ENCODE measurements at regions not wholly inside any gene's neighbourhood (a gene's known extent, or its start where the extent isn't known, plus 50 kb on each side); places are given as distances from the start of the nearest gene placed in this dataset.

DNA sequence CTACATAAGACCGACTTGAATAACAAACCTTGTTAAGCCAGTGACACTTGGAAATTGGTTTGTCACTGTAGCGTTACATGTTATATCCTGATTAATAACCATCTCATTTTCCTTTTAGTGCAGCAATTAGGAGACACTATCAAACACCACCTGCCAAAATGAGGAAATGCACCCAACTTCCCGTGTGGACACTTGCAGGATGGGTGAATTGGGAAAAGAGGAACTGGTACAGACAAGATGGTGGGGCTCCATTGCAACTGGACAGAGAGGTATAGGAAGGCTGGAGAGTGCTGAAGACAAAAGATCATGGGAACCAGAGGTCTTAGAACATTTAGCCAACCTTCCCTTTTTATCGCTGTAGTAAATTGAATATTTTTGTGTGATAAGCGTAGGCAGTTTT is 816.3 kb upstream of the HS6ST1 start:
- in situ Hi-C loops (cut with MboI; ENCODE audit: low sequenced_read_pairs) = no loop called here

DNA sequence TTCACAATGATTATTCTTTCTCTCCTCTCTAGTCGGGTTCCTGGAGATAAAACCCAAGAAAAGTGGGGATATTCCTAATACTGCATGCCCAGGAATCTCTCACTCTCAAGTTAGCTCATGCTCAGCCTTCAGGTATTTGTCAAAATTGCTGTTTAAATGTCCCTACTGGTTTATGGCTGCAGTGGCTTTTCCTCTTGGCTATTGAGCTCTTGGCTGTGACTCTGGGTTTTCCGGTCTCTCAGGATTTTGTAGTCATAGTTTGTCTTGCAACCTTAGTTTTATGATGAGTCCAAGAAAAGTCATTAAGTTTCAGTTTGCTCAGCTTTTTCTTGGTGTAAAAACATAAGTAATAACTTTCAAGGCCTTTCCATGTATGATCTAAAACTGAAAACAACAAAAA is 820.7 kb upstream of the HS6ST1 start:
- in situ Hi-C loops (cut with MboI; ENCODE audit: low sequenced_read_pairs) = no loop called here

DNA sequence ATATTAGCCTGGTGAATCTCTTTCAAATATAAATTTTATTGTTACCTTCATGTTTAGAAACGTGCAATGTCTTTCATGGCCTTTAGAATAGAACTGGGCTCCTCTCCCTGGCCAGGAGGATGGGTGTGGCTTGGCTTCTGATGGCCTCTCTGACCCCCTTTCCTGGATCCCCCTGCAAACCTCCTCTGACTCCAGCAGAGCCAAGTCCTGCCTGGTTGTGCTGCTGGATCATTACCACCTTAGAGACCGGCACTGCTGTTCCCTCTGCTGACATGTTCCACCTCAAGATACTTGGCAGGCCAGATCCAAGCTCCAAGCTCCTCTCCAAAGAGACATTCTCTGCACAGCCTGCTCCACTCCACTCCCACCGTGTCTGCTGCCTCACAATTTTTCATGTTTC is 823.8 kb upstream of the HS6ST1 start:
- in situ Hi-C loops (cut with MboI; ENCODE audit: low sequenced_read_pairs) = no loop called here

DNA sequence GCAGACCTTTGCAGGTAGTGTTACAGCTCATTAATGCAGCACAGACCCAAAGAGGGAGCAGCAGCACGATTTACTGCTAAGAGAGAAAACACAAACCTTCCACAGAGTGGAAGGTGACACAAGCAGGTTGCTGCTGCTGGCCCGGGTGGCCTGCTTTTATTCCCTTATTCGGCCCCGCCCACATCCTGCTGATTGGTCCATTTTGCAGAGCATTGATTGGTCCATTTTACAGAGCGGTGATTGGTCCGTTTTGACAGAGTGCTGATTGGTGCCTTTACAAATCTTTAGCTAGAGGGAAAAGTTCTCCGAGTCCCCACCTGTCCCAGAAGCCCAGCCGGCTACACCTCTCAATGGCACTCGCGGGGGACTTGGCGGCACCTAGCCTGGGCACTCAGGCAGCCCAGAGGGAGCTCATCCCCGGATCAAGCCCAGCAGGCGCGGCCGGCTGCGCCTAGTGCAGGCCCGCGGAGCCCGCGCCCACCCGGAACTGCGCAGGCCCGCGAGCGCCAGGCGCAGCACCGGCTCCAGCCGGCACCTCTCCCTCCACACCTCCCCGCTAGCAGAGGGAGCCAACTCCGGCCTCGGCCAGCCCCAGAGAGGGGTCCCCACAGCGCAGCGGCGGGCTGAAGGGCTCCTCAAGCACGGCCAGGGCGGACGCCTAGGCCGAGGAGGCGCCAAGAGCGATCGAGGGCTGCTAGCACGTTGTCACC is 825.6 kb upstream of the HS6ST1 start:
- in situ Hi-C loops (cut with MboI; ENCODE audit: low sequenced_read_pairs) = no loop called here

DNA sequence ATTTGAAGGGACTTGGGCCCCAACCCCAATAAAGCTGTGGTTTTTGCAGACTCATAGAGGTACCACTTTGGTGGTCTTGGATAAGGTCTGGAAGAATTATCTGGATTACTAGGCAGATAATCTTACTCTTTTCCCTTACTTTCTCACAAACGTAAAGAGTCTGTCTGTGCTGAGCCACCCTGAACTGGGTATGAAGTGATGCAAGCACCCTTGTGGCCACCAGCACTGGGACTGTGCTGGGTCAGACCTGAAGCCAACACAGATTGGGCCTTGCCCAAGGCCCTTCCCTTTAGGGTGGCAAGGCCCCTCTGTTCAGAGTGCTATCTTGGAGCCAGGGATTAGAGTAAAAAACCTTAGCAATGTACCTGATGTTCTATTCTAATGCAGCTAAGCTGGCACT is 827.0 kb upstream of the RAB6C start:
- in situ Hi-C loops (cut with MboI; ENCODE audit: low sequenced_read_pairs) = no loop called here

DNA sequence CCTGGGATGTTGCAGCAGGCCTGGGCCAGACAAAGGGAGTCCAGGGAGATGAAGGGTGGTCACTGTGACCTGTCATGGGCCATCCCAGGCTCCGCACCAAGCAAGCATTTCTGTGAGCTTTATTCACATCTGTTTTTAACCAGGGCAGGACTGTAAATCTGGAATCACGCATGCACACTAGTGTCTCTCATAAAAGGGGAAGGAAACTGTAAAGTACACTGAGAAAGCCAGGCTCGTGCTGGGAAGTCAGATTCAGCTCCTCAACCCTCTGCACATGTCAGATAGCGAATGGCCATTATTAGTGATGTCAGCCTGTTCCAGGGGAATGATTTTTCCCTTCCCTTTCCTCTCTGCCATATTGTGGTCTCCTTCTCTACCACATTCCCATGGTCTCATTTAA is 818.6 kb upstream of the RAB6C start:
- in situ Hi-C loops (cut with MboI; ENCODE audit: low sequenced_read_pairs) = no loop called here

DNA sequence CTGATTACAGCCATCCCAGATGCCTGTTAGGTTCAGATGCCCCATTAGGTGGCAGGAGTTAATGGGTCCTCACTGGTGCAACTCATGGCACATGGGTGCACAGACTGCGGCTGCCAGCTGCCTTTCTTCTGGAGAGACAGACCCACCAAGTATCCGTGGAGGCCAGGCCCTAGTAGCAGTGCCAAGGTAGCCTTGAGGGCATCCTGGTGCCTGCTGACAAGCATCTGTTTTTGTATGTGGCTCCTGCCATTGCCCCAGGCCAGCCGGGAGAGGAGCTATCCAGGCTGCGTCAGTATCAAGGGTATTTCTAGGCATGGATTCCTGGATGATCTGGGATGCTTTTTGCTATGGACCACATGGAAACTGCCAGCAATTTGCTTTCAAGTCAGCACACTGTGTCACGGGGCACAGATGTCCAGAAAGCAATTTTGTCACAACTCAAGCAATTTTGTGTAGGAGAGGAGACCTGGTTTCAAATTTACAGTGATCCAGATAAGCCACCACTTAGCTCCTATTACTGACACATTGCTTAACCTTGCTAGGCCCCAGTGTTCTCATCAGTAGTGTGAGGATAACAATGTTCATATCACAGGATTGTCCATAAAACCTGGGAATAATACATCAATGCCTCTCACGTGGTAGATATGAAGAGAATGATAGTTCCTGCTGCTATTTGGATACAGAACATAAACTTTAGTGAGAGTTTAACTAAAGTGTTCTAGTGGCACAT is 815.1 kb upstream of the RAB6C start:
- in situ Hi-C loops (cut with MboI; ENCODE audit: low sequenced_read_pairs) = no loop called here

DNA sequence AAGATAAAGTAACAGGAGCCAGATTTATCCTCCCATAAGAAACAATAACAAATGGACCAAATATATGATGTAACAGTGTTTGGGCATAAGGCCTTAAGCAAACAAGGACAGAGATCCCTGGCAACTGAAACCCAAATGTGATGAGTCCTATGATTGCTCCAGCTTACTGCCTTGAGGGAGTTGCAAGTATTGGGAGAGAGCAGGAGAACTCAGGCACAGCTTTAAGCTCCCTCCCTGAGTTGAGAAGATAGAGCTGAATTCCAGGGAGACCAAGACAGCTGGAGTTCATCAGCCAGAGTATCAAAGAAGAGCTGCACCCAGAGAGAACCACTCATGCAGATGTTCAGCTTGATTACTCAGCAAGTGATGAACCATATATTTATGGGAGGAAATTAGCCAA is 814.5 kb upstream of the RAB6C start:
- in situ Hi-C loops (cut with MboI; ENCODE audit: low sequenced_read_pairs) = no loop called here

DNA sequence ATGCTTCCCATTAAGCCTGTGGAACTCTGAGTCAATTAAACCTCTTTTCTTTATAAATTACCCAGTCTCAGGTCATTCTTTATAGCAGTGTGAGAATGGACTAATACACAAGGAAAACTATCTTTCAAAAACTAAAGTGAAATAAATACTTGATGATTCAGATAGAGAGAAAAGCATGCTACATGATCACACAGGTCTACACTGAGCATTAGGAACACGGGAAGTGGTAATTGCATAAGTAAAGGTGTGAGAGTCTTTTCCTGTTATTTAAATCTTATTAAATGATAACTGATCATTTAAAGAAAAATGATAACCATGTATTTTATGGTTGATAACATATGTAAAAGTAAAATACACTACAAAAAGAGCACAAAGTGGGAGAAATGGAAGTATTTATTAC is 812.0 kb upstream of the RAB6C start:
- in situ Hi-C loops (cut with MboI; ENCODE audit: low sequenced_read_pairs) = no loop called here

DNA sequence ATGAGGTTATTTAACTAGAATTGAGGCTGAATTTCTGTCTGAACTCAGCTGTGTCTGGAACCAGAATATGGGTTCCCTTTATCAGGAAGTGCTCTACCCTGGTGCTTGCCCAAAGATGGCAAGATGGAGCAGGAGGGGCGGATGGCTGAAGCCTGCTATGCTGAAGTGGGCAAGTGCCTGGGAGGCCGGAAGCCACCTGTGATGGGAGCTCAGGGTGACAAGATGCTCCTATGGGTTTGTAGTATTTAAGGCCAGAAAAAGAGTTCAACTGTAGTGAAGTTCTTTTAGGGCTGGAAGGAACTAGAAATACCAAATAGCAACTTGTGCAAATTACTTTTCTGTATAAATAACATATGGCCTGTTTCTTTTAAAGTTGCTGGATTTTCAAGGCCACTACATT is 808.9 kb upstream of the RAB6C start:
- in situ Hi-C loops (cut with MboI; ENCODE audit: low sequenced_read_pairs) = no loop called here

DNA sequence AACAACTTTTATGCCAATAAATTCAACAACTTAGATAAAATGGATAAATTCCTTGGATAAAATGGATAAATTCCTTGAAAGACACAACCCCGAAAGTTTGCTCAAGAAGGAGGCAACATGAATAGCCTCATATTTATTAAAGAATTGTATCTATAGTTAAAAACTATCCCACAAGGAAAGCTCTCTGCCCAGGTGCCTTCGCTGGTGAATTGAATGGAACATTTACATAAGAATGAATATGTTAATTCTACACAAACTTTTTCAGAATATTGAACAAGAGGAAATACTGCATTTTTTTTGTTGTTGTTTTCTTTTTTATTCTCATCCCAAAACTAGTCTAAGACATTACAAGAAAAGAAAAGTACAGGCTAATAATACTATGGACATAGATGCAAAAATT is 805.3 kb upstream of the RAB6C start:
- in situ Hi-C loops (cut with MboI; ENCODE audit: low sequenced_read_pairs) = no loop called here

DNA sequence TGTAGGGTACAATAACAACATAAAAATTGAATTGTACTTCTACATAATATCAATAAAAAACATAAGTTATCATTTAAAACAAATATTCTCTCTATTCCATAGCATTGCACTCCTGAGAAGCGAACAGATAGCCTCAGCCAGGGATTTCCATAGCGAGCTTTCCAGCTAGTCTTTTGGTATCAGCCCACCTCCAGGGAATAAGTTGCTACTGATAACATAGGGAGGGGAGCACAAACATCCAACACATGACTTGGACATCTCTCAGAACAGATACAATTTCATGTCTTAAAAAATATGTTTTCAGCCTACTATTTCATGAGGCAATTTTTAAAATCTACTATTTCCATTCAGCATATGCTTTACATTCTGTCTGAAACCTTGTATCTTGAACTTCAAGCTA is 804.4 kb upstream of the RAB6C start:
- in situ Hi-C loops (cut with MboI; ENCODE audit: low sequenced_read_pairs) = no loop called here

DNA sequence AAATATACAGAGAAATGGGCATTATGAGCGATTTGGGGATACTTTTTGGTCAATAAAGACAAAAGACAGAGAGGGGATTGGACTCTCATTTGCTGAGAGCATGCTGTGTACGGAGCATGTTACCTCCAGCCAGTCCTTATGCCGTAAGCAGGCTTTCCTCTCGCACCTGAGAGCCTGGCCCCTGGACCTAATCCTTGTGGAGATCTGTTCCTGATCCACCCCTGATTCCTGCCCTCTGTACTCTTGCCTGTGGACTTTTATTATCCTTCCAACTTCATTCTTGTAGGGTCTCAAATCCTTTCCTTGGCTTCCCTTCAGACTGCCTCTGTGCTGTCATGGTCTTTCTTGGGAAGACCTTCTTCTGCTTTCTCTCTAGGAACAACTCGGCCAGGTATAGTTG is 803.1 kb upstream of the RAB6C start:
- in situ Hi-C loops (cut with MboI; ENCODE audit: low sequenced_read_pairs) = no loop called here

DNA sequence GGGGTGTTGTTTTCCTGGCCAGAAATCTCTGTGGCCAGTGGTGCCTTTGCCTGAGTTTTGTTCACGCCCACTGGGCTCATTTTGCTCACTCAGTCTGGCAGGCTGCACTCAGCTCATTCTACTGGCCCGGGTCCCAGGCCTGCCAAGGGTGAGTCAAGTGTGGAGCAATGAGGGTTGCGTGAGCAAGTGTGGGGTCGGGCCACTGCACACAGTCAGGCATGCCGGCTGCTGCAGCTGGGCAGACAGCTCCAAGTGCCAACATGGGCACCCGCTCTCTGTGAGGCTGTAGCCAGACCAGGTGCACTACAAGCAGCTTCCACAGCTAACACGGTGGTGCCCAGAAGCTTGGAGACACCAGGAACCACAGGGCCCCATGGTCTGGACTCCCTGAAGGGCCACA is 801.1 kb upstream of the RAB6C start:
- in situ Hi-C loops (cut with MboI; ENCODE audit: low sequenced_read_pairs) = no loop called here

DNA sequence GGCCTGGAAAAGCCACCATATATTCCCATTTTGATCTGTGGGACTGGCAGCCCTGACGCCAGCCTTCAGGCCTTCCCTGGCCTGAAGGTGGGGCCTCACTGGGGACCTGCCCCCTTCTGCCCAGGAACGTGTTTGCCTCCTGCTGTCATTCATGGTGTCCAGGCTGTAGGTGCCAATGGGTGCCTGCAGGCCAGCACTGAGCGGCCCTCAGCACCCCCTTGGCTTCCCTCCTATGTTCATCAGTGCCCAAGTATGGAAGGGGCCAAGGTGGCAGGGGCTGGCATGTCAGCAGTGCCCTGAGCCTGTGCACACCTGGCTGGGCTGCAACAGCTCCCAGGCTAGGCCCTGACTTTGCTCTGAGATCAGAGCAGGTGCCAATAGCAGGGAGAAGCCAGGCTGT is 800.3 kb upstream of the RAB6C start:
- in situ Hi-C loops (cut with MboI; ENCODE audit: low sequenced_read_pairs) = no loop called here

DNA sequence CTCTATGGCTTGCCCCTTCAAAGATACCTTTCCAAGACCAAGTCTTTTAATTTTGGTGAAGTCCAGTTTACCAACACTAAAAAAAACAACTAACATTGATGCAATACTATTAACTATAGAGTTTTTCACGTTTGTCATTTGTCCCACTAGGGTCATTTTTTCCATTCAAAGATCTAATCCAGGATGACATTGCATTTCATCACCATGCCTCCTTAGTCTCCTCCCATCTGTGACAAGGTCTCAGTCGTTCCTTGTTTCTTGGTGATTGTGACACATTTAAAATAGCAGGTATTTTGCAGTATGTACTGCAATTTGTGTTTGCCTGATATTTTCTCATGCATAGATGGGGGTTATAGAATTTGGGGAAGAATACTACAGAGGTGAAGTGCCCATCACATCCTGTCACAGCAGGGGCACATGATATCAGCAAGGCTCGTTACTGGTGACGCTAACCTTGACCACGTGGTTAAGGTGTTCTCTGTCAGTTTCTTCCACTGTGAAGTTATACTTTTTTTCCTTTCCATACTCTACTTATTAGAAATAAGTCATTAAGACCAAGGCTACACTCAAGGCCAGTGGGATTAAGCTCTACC is 799.2 kb upstream of the RAB6C start:
- in situ Hi-C loops (cut with MboI; ENCODE audit: low sequenced_read_pairs) = no loop called here

DNA sequence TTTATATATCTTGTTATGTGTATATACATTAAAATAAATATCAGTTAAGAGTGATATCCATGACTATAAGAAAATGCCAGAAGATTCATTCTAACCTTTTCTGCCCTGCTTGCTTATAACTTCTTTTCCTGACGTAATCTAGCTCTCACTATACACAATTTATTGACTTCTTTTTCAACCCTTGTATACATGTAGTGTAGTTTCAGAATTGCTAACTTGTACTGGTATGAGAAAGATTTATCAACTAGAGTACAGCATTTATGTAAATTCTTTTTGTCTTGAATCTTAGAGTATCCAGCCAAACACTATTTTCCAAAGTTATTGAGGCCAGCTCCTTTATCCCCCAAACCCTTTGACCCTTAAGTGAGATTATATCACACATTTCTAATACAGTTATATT is 798.0 kb upstream of the RAB6C start:
- in situ Hi-C loops (cut with MboI; ENCODE audit: low sequenced_read_pairs) = no loop called here

DNA sequence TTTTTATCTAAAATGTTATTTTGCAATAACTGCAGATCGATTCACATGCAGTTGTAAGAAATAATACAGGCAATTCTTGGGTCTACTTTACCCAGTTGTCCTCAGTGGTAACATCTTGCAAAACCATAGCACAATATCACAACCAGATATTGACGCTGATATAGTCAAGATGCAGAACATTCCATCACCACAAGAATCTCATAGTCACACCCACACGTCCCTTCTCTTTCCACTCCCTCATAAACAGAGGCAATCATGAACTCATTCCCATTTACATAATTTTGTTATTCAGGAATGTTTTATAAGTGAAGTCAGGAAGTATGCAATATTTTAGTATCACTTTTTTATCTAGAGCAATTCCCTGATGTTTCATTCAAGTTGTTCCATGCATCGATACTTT is 797.5 kb upstream of the RAB6C start:
- in situ Hi-C loops (cut with MboI; ENCODE audit: low sequenced_read_pairs) = no loop called here

DNA sequence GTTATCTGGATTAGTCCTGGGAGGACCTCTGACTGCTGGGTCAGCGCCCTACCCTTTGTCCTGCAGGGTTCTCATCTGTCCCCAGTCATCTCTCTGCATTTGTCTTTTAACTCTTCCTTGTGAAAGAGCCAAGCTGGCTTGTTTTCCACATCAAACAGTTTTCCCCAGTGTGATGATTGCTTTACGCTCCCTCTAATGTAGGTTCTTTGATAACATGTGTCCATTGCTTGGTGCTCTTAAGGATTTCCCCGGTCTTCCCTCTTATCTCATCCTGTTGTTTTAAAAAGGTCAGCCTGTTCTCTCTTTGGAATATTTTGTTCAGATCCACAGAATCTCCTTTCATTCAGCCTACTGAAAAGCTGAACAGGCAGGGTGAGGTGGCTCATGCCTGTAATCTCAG is 792.1 kb upstream of the RAB6C start:
- in situ Hi-C loops (cut with MboI; ENCODE audit: low sequenced_read_pairs) = no loop called here

DNA sequence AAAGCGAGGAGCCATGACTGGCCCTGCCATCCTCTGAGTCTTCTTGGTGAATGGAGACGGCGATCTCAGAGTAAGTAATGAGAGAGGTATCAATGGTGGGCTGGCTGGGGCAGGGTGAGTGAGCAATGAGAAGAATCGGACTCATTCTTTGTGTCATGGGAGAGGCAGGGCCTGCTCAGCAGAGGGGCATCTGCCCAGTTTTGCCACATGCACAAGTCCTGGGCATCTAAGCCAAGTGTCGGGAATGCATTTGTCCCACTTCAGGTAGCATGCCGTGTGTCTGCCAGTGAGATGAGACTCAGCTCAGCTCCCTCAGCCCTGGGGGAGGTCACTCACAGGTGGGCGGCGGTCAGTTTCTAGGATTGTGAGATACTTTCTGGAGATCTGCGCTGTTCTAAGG is 791.0 kb upstream of the RAB6C start:
- in situ Hi-C loops (cut with MboI; ENCODE audit: low sequenced_read_pairs) = no loop called here

DNA sequence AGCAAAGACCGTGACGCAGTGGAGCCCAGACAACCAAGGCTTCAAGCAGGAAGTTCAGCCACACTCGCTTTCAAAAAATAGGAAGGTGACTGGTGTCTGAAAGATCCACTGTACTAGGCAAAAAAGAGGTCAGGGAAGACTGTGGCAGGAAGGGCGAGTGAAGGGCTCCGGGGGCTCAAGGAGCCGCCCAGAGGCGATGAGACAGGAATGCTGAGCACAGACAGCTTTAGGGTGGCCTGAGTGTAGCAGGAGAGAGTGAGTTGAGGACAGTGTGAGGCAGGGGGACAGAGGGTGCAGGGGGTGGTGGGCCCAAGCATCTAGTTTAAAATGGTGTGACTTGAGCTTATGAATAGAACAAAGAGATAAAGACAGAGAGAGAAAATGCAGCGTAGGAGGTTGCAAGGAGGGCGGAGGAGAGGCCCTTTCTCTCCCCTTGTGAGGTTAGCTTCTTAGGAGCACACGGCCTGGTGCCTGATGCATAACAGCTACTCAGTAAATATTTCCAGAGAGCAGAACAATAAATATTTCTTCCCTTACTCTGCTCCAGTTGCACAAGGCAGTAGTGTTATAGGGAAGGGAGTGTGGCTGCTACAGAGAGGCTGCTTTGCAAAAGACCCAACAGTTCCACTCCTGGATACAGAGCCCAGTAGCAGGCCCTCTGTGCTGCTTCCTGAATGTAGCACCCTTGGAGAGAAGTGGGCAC is 789.7 kb upstream of the RAB6C start:
- in situ Hi-C loops (cut with MboI; ENCODE audit: low sequenced_read_pairs) = no loop called here

DNA sequence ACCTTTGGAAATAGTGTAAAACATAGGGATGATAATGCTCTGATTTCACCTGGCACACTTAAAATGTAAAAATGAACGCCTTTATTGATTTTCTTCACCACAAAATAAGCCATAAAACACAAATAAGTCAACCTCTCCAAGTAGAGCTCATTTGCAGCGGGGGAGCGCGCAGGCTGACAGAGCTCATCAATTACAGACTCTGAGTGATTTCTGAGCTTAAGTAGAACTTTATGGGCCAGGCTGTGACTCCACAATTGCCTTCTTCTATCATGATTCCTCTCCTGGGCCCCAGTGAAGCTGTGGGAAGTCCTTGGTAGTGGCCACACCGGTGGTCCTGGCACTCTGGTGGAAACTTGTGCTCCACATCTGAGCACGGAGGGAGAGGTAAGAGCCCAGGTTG is 789.0 kb upstream of the RAB6C start:
- in situ Hi-C loops (cut with MboI; ENCODE audit: low sequenced_read_pairs) = no loop called here

Measured in HL-60/S4 treated with retinoic acid at 250 ng/mL for 4 days and 3 days (cell line).